ENCODE measurements at regions not wholly inside any gene's neighbourhood (a gene's known extent, or its start where the extent isn't known, plus 50 kb on each side); places are given as distances from the start of the nearest gene placed in this dataset.

DNA sequence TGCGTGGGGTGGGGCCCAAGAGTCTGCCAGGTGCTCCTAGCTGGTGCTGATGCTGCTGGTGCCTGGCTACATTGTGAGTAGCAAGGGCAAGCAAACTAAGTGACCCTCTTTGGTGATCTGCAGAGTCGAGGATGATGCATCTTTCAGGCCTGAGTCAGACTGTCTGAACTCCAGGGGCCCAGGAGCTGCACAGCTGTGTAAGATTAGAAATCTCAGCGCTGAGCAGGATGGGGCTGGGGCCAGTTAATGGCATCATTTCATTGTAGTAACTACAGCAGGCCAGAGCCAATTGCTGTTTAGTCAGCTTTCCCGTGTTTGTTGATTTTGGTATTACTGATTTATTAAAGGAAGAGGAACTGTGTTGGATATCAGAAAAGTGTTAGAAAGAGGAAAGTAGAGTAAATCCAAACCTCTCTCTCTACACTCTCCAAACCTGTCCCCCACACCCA is 365.2 kb downstream of the PAX1 start:
- TF ChIP-seq, protein P1, sequence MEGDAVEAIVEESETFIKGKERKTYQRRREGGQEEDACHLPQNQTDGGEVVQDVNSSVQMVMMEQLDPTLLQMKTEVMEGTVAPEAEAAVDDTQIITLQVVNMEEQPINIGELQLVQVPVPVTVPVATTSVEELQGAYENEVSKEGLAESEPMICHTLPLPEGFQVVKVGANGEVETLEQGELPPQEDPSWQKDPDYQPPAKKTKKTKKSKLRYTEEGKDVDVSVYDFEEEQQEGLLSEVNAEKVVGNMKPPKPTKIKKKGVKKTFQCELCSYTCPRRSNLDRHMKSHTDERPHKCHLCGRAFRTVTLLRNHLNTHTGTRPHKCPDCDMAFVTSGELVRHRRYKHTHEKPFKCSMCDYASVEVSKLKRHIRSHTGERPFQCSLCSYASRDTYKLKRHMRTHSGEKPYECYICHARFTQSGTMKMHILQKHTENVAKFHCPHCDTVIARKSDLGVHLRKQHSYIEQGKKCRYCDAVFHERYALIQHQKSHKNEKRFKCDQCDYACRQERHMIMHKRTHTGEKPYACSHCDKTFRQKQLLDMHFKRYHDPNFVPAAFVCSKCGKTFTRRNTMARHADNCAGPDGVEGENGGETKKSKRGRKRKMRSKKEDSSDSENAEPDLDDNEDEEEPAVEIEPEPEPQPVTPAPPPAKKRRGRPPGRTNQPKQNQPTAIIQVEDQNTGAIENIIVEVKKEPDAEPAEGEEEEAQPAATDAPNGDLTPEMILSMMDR (IDR thresholded peaks at IDR 0.05; ENCODE audit: low read depth, low read length) = no peak
- no peak overlapping the region for H3K27ac ChIP-seq
- H3K9me3 ChIP-seq (ENCODE audit: low read depth) = no peaks in the 10 kb centered on the region
- DNase-seq (ENCODE audit: low read depth in 1 of 2, low spot score in 1 of 2) = no peak
- H3K27me3 ChIP-seq = no peaks in the 10 kb centered on the region
- H3K36me3 ChIP-seq = no peaks in the 10 kb centered on the region
- H3K4me3 ChIP-seq = no peak overlapping the region
- no peaks in the 10 kb centered on the region for H3K4me1 ChIP-seq (ENCODE audit: low read depth)

DNA sequence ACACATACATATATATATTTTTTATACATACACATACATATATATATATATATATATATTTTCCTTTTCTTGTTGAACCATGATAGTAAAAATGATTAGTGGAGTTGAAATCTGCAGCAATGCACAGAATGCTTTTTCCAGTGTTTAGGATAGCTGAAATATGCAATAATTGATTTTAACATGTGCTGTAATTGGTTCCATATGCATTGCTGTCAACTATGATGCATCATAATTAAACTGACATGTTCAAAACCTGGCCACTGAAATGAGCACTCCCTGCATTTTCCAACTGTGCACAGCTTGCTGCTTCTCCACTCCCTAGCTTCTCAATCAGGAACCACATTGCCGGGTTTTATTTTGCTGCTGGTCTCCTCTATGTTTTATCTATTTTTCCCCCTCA is 358.3 kb downstream of the PAX1 start:
- no peak overlapping the region for H3K27ac ChIP-seq
- TF ChIP-seq, protein P1 (IDR thresholded peaks at IDR 0.05; ENCODE audit: low read depth, low read length) = no peak
- H3K27me3 ChIP-seq = no peaks in the 10 kb centered on the region
- H3K36me3 ChIP-seq = no peaks in the 10 kb centered on the region
- H3K9me3 ChIP-seq (ENCODE audit: low read depth) = no peaks in the 10 kb centered on the region
- H3K4me3 ChIP-seq = no peak overlapping the region
- no peaks in the 10 kb centered on the region for H3K4me1 ChIP-seq (ENCODE audit: low read depth)
- DNase-seq (ENCODE audit: low read depth in 1 of 2, low spot score in 1 of 2) = no peak

DNA sequence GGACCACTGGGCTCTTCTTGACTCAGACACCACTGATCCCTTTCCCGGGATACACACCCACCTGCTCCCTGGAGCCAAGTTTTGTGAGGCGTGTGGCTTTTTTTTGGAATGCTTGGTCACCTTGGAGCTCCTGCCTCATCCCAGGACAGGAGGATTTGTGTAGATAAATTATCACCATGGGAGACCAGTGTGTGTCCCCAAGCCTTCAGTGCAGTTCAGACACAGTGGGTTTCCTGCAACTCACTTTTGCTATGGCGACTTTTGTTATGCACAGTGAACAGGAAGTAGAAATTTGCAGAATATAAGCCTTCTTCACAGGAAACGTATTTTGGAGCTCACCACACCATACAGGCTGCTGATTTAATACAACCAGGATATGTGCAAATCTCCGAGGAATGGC is 357.4 kb downstream of the PAX1 start:
- H3K4me1 ChIP-seq (ENCODE audit: low read depth) = no peaks in the 10 kb centered on the region
- no peak overlapping the region for H3K4me3 ChIP-seq
- no peak for DNase-seq (ENCODE audit: low read depth in 1 of 2, low spot score in 1 of 2)
- H3K27ac ChIP-seq = no peak overlapping the region
- H3K27me3 ChIP-seq = no peaks in the 10 kb centered on the region
- TF ChIP-seq, protein P1 (IDR thresholded peaks at IDR 0.05; ENCODE audit: low read depth, low read length) = no peak
- H3K36me3 ChIP-seq = no peaks in the 10 kb centered on the region
- H3K9me3 ChIP-seq (ENCODE audit: low read depth) = no peaks in the 10 kb centered on the region

DNA sequence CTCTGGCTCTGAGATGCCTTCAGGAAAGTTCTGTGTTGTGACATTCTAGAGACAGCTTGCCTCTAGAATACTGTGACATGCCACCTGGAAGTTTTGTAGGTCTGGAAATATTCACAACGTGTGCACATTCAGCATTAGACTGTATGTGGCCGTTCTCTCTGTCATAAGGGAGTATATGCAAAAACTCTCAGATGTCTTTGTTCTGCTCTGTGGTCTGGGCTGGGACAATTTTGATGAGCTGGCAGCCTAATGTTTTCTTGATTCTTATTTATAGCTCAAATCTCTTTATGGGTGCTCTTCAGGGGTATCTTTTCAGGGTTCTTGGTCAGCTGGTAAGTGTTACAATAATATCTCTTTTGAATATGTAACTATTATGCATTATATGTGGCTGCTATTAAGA is 355.1 kb downstream of the PAX1 start:
- TF ChIP-seq, protein P1 (IDR thresholded peaks at IDR 0.05; ENCODE audit: low read depth, low read length) = no peak
- H3K4me3 ChIP-seq = no peak overlapping the region
- no peaks in the 10 kb centered on the region for H3K9me3 ChIP-seq (ENCODE audit: low read depth)
- no peak for DNase-seq (ENCODE audit: low read depth in 1 of 2, low spot score in 1 of 2)
- no peaks in the 10 kb centered on the region for H3K4me1 ChIP-seq (ENCODE audit: low read depth)
- H3K36me3 ChIP-seq = no peaks in the 10 kb centered on the region
- H3K27me3 ChIP-seq = no peaks in the 10 kb centered on the region
- H3K27ac ChIP-seq = no peak overlapping the region

DNA sequence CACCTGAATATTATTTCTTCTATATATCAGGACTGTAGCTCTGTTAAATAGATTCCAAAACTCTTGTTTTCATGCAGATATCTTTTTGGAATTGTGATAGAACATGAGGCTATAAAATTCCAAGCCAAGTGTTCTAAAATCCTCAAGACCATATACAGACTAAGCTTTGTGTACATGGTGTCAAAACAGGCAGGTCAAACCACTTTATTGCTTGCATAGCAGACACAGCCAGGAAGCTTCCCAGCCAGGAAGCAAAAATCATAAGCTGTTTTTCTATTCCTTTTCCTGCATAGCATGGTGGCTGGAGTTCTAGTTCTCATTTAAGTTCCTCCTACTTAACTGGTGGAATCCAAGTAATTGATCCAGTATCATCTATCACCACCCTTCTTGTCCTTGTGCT is 353.3 kb downstream of the PAX1 start:
- TF ChIP-seq, protein P1 (IDR thresholded peaks at IDR 0.05; ENCODE audit: low read depth, low read length) = no peak
- H3K4me1 ChIP-seq (ENCODE audit: low read depth) = no peaks in the 10 kb centered on the region
- H3K9me3 ChIP-seq (ENCODE audit: low read depth) = no peaks in the 10 kb centered on the region

DNA sequence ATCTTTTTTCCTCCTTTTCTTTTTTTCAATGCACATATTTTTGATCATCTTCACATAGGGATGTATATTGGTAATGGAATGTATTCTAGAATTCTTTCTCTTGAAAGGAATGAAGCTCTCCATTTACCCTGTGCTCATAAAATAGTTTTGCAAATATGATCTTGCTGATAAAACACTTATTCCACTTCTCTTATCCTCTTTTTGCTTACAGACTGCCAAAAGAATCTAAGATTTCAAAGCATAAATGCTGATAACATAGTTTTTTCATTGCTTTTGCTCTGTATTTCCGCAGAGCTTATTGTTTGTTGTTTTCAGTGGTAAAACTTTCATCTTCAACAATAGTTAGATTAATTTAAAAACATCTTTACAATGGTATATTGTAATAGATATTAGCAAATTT is 350.5 kb downstream of the PAX1 start:
- H3K4me1 ChIP-seq (ENCODE audit: low read depth) = no peaks in the 10 kb centered on the region
- no peak for DNase-seq (ENCODE audit: low read depth in 1 of 2, low spot score in 1 of 2)
- no peaks in the 10 kb centered on the region for H3K9me3 ChIP-seq (ENCODE audit: low read depth)
- no peak overlapping the region for H3K27ac ChIP-seq
- no peaks in the 10 kb centered on the region for H3K27me3 ChIP-seq
- no peak overlapping the region for H3K4me3 ChIP-seq
- H3K36me3 ChIP-seq = no peaks in the 10 kb centered on the region
- TF ChIP-seq, protein P1 (IDR thresholded peaks at IDR 0.05; ENCODE audit: low read depth, low read length) = no peak

More for the DNA sequence above, 353.3 kb downstream of the PAX1 start:
- Histone ChIP-seq H3K4me3 (no peak overlapping the region), H3K36me3 (no peaks in the 10 kb centered on the region), H3K27ac (no peak overlapping the region), H3K27me3 (no peaks in the 10 kb centered on the region)
- DNase-seq (ENCODE audit: low read depth in 1 of 2, low spot score in 1 of 2) = no peak
